GM03348 (cell line): ENCODE measurements at regions not wholly inside any gene's neighbourhood (a gene's known extent, or its start where the extent isn't known, plus 50 kb on each side); places are given as distances from the start of the nearest gene placed in this dataset.

ENCODE experiments used
- DNase-seq: peaks from one replicate; pipeline ENCODE4 v3.0.0; 2012; ENCODE audit warnings: low spot score

GRCh38 chr13:63425131-63425530, 2009.5 kb upstream of the PCDH20 start:
- DNase-seq: peak; percentile 5

- DNase-seq: no peak
Measured at GRCh38 chr13:63421123-63421522, 2005.5 kb upstream of the PCDH20 start.

- no peak for DNase-seq
Measured at GRCh38 chr13:63420685-63421084, 2005.0 kb upstream of the PCDH20 start.

DNA sequence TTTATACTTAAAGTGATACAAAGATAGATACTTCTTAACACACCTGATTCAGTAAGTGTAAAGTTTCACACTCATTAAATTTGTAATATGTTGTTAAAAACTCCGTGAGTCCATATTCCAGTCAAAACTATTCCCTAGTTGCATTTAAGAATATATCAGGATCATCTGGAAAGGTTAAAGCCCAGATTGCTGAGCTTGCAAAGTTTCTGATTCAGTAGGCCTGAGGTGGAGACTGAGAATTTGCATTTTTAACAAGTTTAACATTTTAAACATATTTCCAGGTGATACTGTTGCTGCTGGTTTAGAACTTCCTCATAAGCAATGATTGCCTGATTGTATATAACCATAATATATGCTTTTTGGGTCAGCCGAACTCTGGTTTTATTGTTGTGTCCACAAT, 1998.6 kb upstream of the PCDH20 start:
- no peak for DNase-seq

GRCh38 chr13:63409791-63410351, 1994.2 kb upstream of the PCDH20 start:
- DNase-seq: no peak

GRCh38 chr13:63408331-63409189, 1992.9 kb upstream of the PCDH20 start:
- peak; percentile 8 for DNase-seq

GRCh38 chr13:63403733-63404132, 1988.1 kb upstream of the PCDH20 start:
- DNase-seq: no peak

- DNase-seq: no peak
Measured at GRCh38 chr13:63396746-63397145, 1981.1 kb upstream of the PCDH20 start.

DNA sequence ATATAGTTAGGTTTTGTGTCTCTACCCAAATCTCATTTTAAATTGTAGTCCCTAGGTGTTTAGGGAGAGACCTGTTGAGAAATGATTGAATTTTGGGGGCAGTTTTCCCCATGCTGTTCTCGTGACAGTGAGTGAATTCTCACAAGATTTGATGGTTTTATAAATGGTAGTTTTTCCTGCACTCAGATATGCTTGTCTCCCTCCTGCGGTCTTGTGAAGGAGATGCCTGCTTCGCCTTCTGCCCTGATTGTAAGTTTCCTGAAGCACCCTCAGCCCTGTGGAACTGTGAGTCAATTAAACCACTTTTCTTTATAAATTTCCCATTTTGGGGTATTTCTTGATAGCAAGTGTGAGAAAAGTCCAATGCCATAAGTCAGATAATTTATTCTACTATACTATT, 1977.5 kb upstream of the PCDH20 start:
- DNase-seq: no peak

DNA sequence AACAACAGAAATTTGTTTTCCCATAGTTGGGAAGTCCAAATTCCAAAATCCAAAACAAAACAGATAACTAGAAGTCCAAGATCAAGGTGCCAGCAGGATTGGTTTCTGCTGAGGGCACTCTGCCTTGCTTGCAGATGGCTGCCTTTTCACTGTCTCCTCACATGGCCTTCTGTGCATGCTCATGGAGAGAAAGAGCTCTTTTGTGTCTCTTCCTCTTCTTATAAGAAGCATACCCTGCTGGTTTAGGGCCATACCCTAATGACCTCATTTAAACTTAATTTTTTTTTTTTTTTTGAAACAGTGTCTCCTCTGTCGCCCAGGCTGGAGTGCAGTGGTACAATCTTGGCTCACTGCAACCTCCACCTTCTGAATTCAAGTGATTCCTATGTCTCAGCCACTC, 1974.1 kb upstream of the PCDH20 start:
- no peak for DNase-seq

DNA sequence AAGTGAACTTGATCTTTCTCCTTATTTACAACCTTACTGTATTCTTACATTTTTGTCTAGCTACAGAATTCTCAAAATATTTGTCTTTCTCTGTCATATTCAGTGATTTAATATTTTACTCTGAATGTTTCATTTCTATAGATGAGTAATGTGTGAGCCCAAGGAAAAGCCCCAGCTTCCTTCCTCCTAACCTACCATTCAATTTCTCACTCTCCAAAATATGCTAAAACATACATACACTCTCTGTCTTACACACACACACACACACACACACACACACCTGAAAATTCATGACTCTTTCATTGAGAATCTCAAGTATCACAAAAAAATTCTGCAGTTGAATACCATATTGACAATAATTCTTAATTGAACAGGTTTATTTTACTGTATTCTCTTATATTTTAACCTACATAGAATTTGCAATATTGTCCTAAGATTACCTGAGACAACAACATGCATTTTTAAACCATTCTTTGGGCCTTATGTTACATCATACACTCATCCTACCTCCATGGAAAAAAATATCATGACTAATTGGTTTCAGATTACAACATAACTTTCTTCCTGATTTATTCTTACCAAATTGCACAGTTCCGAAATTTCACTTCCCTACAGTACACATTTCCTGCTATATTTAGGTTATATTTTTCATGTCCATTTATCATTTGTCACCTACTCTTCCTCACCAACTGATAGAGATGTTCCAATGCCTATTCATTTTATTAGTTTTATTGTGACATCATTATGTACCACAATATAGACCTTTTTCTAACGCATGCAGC, 1965.6 kb upstream of the PCDH20 start:
- no peak for DNase-seq

GRCh38 chr13:63377986-63378385, 1962.3 kb upstream of the PCDH20 start:
- no peak for DNase-seq

DNA sequence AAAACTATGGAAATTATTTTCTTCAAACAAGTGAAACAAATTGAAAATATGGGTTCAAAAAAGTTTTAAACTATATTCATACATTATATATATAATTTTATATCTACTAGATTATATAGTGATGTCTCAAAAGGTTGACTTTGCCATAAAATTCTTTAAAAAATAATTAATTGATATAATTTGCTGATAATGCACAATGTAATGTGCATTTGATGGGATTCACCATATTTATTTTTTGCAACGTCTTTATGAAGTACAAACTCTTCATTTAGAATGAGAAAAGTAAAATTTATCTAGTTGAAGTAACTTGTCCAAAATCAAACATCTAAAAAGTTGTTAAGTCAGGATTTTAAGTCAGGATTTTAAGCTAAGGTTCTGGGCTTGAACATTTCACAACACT, 1954.5 kb upstream of the PCDH20 start:
- DNase-seq: no peak

DNA sequence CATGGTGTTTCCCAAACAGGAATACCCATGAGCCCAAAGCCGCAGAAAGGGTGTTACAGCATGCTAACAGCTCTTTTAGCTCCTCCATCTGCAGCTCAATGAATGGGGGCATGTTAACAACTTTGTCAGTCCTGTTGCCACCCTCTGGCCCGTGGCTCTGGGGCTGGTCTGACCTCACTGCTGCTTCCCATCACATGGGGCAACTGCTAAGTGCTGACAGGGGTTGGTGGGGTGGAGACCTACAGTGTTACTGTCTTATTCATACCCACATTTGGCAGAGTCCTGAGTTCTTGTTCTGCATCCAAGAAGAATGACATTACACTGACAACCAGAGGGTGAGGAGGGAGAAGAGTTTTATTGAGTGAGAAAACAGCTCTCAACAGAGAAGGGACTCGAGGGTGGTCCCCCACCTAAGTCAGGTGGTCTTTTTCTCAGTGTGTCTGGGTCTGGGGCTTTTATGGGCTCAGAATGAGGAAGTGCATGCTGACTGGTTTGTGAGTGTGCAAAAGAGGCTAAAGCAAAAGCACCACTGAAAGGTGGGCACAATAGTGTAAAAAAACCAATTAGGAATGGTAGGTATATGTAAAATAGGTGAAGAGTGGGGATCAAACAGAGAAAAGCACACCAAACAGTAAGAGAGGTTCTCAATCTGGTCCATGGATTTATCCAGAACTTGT, 1952.0 kb upstream of the PCDH20 start:
- no peak for DNase-seq

DNA sequence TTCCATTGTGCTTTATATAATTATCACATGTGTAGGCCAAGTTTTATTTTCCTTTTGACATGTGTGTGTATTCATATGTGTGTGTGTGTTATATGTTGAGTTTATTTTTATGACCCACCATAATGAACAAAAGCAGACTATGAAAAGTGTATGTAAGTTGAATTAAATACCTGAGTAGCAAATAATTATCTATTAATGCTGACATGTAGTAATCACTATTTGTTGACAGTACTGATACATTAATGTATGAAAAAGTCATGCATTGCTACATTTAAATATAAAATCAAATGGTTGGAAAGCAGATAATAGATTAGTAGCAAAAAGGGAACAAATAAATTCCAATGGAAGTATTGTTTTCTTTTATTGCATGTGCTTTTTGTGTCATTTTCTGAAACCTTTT, 1948.5 kb upstream of the PCDH20 start:
- no peak for DNase-seq

GRCh38 chr13:63351533-63351932, 1935.9 kb upstream of the PCDH20 start:
- no peak for DNase-seq

- no peak for DNase-seq
Measured at GRCh38 chr13:63351081-63351480, 1935.4 kb upstream of the PCDH20 start.

DNA sequence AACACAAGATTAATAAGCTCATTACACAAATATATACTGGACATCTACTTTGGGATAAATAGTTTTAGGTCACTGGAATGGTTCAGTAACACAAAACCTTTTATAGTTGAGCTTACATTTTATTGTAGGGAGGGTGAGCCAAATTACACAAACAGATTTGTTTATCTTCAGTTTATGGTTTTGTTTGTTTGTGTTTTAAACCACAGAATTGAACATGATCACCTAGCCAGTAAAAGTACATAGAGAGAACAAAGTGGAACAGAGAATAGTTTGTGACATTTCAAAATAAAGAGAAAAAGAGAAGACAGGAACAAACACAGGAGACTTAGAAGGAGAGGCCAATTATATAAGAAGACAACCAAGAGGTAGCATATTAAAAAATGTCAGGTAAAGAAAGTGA, 1930.2 kb upstream of the PCDH20 start:
- DNase-seq: no peak

DNA sequence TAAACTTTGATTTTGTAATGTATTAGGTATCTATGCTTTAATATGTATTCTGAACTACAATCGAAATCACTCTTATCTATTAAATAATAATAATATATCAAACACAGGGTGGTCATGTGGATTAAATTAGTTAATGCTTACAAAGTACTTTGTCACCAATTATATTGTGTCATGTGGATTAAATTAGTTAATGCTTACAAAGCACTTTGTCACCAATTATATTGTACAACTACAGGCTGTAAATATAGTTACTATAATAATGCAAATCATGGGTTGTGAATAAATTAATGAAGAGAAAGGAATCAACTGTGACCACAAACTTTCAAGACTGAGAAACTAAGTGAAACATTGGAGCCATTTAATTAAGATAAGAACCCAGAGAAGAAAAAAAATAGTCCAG, 1929.1 kb upstream of the PCDH20 start:
- no peak for DNase-seq

DNA sequence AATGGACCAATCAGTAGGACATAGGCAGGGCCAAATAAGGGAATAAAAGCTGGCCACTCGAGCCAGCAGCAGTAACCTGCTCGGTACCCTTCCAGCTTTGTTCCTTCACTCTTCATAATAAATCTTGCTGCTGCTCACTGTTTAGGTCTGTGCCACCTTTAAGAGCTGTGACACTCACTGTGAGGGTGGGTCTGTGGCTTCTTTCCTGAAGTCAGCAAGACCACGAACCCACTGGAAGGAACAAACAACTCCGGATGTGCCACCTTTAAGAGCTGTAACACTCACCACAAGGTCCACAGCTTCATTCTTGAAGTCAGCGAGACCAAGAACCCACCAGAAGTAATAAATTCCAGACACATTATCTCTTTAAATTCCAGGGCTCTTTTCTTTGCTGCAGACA, 1922.3 kb upstream of the PCDH20 start:
- DNase-seq: no peak

DNA sequence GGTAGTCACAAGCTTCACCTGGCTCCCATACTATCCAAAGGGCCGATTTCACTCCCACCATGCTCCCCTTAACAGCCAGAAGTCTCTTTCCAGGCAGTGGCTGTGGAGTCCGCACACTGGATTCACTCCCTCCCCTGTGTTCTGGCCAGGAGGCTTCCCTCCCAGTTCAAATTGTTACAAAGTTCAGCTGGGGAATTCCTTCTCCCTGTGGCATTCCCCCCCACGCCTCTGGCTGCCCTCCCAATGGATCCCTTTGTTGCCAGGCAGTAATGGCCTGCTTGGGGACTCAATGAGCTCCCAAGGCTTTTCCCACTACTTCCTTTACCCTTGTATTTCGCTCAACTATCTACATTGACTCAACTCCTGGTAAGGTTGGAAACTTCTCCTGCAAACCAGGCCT, 1921.4 kb upstream of the PCDH20 start:
- no peak for DNase-seq

DNA sequence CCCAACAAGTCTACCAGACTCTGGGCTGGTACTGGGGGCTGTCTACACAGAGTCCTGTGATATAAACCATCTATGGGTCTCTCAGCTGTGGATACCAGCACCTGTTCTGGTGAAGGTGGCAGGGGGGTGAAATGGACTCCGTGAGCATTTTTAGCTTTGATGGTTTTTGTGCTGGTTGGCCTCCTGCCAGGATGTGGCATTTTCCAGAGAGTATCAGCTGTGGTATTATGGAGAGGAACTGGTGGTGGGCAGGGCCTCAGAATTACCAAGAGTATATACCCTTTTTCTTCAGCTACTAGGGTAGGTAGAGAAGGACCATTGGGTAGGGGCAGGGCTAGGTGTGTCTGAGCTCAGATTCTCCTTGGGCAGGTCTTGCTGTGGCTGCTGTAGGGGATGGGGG, 1920.9 kb upstream of the PCDH20 start:
- no peak for DNase-seq

DNA sequence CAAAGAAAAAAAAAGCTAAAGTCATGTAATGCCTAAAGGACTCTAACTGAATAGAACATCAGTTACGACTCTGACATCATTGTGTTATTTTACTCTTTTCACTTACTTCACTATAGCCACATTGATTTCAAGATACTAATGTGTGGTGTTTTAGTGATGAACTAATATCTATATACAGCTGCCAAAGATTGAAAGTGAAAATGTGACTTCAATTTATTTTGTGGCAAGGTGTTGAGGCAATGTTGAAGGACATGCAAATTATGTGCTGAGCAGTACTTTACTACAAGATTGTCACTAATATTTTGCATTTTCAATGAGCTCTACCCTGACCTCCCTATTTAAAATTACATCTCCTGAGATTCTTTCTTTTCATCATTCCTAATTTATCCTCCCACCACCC, 1911.9 kb upstream of the PCDH20 start:
- DNase-seq: no peak
